ENCODE measurements at regions not wholly inside any gene's neighbourhood (a gene's known extent, or its start where the extent isn't known, plus 50 kb on each side); places are given as distances from the start of the nearest gene placed in this dataset.
A peak's percentile ranks its signal among the peaks of the same experiment; 100 is the strongest.

- DNase-seq (ENCODE audit: low read depth) = no peak
- TF ChIP-seq CTCF (conservative IDR thresholded peaks at IDR 0.05; ENCODE audit: low read depth, low read length) = no peak
- no peak overlapping the region for H3K4me3 ChIP-seq (ENCODE audit: low read length)
These were observed 87.5 kb upstream of the GSE1 start for GRCh38 chr16:85525420-85526184.

GRCh38 chr16:85526185-85526974 lies 86.7 kb upstream of the GSE1 start:
- no peak overlapping the region for H3K4me3 ChIP-seq (ENCODE audit: low read length)
- no peak for DNase-seq (ENCODE audit: low read depth)
- no peak for TF ChIP-seq CTCF (conservative IDR thresholded peaks at IDR 0.05; ENCODE audit: low read depth, low read length)

GRCh38 chr16:85527042-85527766 lies 85.9 kb upstream of the GSE1 start:
- H3K4me3 ChIP-seq (ENCODE audit: low read length) = no peak overlapping the region
- no peak for DNase-seq (ENCODE audit: low read depth)
- TF ChIP-seq CTCF (conservative IDR thresholded peaks at IDR 0.05; ENCODE audit: low read depth, low read length) = no peak

- H3K4me3 ChIP-seq (ENCODE audit: low read length) = no peak overlapping the region
- TF ChIP-seq CTCF (conservative IDR thresholded peaks at IDR 0.05; ENCODE audit: low read depth, low read length) = no peak
- DNase-seq (ENCODE audit: low read depth) = no peak
These were observed 85.3 kb upstream of the GSE1 start for GRCh38 chr16:85527767-85528297.

- peak; percentile 50 for TF ChIP-seq CTCF (conservative IDR thresholded peaks at IDR 0.05; ENCODE audit: low read depth, low read length)
- H3K4me3 ChIP-seq (ENCODE audit: low read length) = no peak overlapping the region
- DNase-seq (ENCODE audit: low read depth) = no peak
These were observed 84.4 kb upstream of the GSE1 start for GRCh38 chr16:85528528-85529387.
